PC-9 (cell line): ENCODE measurements at regions not wholly inside any gene's neighbourhood (a gene's known extent, or its start where the extent isn't known, plus 50 kb on each side); places are given as distances from the start of the nearest gene placed in this dataset.

Experiments used
- EZH2 ChIP-seq: fragments of 200-600 bp; sonication (generic); IDR thresholded peaks from 2 replicates; pipeline ENCODE4 v1.8.0; 2017; ENCODE audit warnings: antibody characterized with exemption, low read depth
- TF ChIP-seq, protein P1 (sequence below): fragments of 200-600 bp; sonication (generic); conservative IDR thresholded peaks from 2 replicates; pipeline ENCODE4 v1.6.1; 2017; ENCODE audit warnings: mixed run types, antibody characterized with exemption, mild to moderate bottlenecking, moderate library complexity

DNA sequence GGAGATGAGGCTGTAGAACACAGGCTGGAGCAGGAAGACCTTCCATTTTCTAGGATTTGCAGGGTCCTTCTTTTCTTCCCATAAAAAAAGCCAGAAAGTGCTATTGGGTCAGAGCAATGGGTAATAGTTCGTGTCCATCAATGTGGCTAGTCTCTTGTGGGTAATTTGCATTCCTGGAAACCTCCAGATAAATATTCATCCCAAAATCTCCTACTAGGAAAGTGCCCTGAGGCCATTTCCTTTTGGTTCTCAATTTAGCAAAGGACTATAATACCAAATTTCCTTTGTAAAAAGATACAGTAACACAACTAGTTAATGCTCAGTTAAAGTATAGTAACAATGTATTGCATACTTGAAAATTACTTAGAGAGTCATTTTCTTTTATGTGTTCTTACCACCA is 138.1 kb upstream of the TAB2 start:
- TF ChIP-seq, protein P1, sequence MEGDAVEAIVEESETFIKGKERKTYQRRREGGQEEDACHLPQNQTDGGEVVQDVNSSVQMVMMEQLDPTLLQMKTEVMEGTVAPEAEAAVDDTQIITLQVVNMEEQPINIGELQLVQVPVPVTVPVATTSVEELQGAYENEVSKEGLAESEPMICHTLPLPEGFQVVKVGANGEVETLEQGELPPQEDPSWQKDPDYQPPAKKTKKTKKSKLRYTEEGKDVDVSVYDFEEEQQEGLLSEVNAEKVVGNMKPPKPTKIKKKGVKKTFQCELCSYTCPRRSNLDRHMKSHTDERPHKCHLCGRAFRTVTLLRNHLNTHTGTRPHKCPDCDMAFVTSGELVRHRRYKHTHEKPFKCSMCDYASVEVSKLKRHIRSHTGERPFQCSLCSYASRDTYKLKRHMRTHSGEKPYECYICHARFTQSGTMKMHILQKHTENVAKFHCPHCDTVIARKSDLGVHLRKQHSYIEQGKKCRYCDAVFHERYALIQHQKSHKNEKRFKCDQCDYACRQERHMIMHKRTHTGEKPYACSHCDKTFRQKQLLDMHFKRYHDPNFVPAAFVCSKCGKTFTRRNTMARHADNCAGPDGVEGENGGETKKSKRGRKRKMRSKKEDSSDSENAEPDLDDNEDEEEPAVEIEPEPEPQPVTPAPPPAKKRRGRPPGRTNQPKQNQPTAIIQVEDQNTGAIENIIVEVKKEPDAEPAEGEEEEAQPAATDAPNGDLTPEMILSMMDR: no peak
- no peak for TF ChIP-seq EZH2
